Nephron (organoid): ENCODE measurements at regions not wholly inside any gene's neighbourhood (a gene's known extent, or its start where the extent isn't known, plus 50 kb on each side); places are given as distances from the start of the nearest gene placed in this dataset.

Source experiments
- H3K27ac Mint-ChIP-seq, 3 experiments: 2 replicates each; pipeline ENCODE4 v1.8.0; 2020; ENCODE audit warnings: mixed read lengths in 3 of 3, mild to moderate bottlenecking in 2 of 3, moderate library complexity in 1 of 3
- H3K27me3 Mint-ChIP-seq: 2 replicates; pipeline ENCODE4 v1.8.0; 2021; ENCODE audit warnings: low read depth, mild to moderate bottlenecking, moderate library complexity, mixed read lengths
- H3K36me3 Mint-ChIP-seq: 2 replicates; pipeline ENCODE4 v1.8.0; 2020; ENCODE audit warnings: low read depth, mixed read lengths
- H3K4me1 Mint-ChIP-seq: 2 replicates; pipeline ENCODE4 v1.8.0; 2020; ENCODE audit warnings: mixed read lengths
- H3K4me3 Mint-ChIP-seq, 3 experiments: 2 replicates each; pipeline ENCODE4 v1.8.0; 2020; ENCODE audit warnings: mild to moderate bottlenecking in 3 of 3, mixed read lengths in 3 of 3, moderate library complexity in 2 of 3
- H3K9me3 Mint-ChIP-seq: 2 replicates; pipeline ENCODE4 v1.8.0; 2020; ENCODE audit warnings: mixed read lengths
- TF ChIP-seq, protein P1 (sequence below), 3 experiments: fragments of 200-600 bp; sonication (generic); IDR thresholded peaks; one replicate each; pipeline ENCODE4 v1.5.0; 2021; ENCODE audit warnings: antibody characterized with exemption in 3 of 3; ENCODE audit not compliant: unreplicated experiment in 3 of 3

DNA sequence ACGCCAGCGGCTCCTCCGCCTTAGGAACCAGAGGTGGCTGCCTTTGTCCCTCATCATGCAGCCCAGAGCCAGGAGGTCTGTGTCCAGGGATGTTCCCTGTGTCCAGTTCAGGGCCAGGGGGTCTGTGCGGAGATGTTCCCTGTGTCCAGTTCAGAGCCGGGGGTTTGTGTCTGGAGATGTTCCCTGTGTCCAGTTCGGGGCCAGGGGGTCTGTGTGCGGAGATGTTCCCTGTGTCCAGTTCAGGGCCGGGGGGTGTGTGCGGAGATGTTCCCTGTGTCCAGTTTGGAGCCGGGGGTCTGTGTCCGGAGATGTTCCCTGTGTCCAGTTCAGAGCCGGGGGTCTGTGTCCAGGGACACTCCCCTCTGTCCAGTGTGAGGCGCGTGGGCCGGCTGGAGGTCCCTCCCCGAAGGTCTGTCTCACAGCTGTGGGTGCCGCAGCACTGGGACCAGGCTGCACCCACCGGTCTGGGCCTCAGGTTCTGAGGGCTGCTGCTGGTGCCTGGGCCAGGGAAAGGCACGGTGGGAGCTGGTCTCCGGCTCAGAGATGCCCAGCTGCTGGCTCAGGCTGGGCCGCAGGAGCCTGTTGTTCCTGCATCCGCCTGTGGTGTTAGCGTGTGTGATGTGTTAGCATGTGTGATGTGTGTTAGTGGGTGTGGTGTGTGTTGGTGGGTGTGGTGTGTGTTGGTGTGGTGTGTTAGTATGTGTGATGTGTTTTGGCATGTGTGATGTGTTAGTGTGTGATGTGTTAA, 67.9 kb upstream of the CFAP46 start:
- H3K27me3 Mint-ChIP-seq: peaks cover 14% of the 10 kb centered on the region
- H3K36me3 Mint-ChIP-seq: no peaks in the 10 kb centered on the region
- H3K27ac Mint-ChIP-seq: no peak overlapping the region
- TF ChIP-seq, protein P1, sequence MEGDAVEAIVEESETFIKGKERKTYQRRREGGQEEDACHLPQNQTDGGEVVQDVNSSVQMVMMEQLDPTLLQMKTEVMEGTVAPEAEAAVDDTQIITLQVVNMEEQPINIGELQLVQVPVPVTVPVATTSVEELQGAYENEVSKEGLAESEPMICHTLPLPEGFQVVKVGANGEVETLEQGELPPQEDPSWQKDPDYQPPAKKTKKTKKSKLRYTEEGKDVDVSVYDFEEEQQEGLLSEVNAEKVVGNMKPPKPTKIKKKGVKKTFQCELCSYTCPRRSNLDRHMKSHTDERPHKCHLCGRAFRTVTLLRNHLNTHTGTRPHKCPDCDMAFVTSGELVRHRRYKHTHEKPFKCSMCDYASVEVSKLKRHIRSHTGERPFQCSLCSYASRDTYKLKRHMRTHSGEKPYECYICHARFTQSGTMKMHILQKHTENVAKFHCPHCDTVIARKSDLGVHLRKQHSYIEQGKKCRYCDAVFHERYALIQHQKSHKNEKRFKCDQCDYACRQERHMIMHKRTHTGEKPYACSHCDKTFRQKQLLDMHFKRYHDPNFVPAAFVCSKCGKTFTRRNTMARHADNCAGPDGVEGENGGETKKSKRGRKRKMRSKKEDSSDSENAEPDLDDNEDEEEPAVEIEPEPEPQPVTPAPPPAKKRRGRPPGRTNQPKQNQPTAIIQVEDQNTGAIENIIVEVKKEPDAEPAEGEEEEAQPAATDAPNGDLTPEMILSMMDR (IDR thresholded peaks at IDR 0.05; ENCODE audit: unreplicated experiment in 3 of 3): no peak
- no peak overlapping the region for H3K4me3 Mint-ChIP-seq
- peaks cover 3% of the 10 kb centered on the region for H3K4me1 Mint-ChIP-seq
- H3K9me3 Mint-ChIP-seq: no peaks in the 10 kb centered on the region

- Mint-ChIP-seq H3K4me1 (no peaks in the 10 kb centered on the region), H3K27me3 (peaks cover 18% of the 10 kb centered on the region), H3K9me3 (no peaks in the 10 kb centered on the region), H3K36me3 (no peaks in the 10 kb centered on the region), H3K27ac (peak overlapping the region in 1 of 3 experiments; percentile 17), H3K4me3 (no peak overlapping the region)
- TF ChIP-seq, protein P1 (IDR thresholded peaks at IDR 0.05; ENCODE audit: unreplicated experiment in 3 of 3): no peak
Measured at GRCh38 chr10:133009218-133009950, 67.0 kb upstream of the CFAP46 start.

DNA sequence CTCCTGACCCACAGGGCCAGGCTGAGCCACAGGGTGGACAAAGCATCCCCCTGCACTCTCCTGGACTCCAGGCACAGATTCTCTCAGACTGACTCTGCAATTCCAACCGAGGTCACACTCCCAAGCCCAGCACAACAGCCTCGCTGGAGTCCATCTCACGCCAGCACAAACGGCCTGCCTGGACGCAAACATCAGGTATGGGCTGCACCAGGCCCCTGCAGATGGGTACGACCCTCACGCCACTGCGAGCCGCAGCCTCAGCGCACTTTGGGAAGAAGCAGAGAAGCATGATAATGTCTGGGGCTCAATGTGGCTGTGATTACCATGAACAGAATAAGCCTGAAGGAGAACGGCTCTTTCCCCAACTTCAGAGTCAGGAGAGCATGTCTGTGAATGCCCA, 66.4 kb upstream of the CFAP46 start:
- Mint-ChIP-seq H3K4me3 (no peak overlapping the region), H3K27ac (peak overlapping the region in 1 of 3 experiments; percentile 17), H3K9me3 (no peaks in the 10 kb centered on the region), H3K27me3 (peaks cover 20% of the 10 kb centered on the region), H3K36me3 (no peaks in the 10 kb centered on the region), H3K4me1 (no peaks in the 10 kb centered on the region)
- TF ChIP-seq, protein P1 (IDR thresholded peaks at IDR 0.05; ENCODE audit: unreplicated experiment in 3 of 3): no peak

- TF ChIP-seq, protein P1 (IDR thresholded peaks at IDR 0.05; ENCODE audit: unreplicated experiment in 3 of 3): no peak
- Mint-ChIP-seq H3K36me3 (no peaks in the 10 kb centered on the region), H3K27me3 (peaks cover 20% of the 10 kb centered on the region), H3K4me1 (no peaks in the 10 kb centered on the region), H3K9me3 (no peaks in the 10 kb centered on the region), H3K27ac (no peak overlapping the region), H3K4me3 (no peak overlapping the region)
Measured at GRCh38 chr10:133008196-133008595, 65.8 kb upstream of the CFAP46 start.

- Mint-ChIP-seq H3K27me3 (peaks cover 21% of the 10 kb centered on the region), H3K9me3 (no peaks in the 10 kb centered on the region), H3K27ac (no peak overlapping the region), H3K4me1 (no peaks in the 10 kb centered on the region), H3K4me3 (no peak overlapping the region), H3K36me3 (no peaks in the 10 kb centered on the region)
- TF ChIP-seq, protein P1 (IDR thresholded peaks at IDR 0.05; ENCODE audit: unreplicated experiment in 3 of 3): no peak
Measured at GRCh38 chr10:133007360-133007858, 65.0 kb upstream of the CFAP46 start.
